NCI-H2196 (cell line): ENCODE measurements at regions not wholly inside any gene's neighbourhood (a gene's known extent, or its start where the extent isn't known, plus 50 kb on each side); places are given as distances from the start of the nearest gene placed in this dataset.

ENCODE experiments used
- DNase-seq: peaks from one replicate; lab custom pipeline; 2025; ENCODE audit not compliant: unreplicated experiment; lab: John Stamatoyannopoulos, UW

DNA sequence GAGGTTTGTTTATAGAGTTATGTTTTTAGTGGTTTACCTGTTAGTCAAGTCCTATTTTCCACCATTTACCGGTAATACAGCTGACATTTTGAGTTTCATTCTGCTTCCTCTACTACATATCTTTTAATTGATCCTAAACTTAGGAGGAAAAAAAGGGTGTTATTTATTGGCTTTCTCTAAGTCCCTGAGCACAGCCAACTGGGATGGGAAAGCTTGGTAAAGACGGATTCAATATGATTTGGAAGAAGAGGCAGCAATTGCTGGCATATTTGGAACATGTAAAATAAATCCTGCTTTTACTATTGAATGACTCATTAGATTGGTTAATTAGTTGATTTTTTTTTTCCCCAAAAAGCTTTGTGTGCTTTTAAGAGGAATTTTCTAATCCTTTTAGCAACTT is 475.7 kb downstream of the PRKD1 start:
- no peak for DNase-seq

DNA sequence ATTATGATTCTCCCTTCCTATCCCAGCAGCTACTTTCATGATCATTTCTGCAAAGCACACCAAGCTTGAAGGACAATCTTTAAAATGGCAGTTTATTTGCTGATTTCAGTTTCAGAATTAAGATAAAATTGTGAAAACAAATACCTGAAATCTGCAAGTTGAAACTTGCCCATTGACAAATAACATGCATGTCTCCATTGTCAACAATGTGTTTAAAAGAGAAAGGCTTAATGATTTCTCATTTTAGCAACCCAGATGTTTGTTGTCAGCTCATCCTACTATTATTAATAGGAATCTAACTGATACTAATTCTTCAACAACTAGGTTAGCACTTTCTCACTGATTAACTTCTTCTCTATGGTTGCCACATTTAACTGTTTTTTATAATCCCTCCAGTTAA is 474.6 kb downstream of the PRKD1 start:
- no peak for DNase-seq

- DNase-seq: no peak
These were observed 473.5 kb downstream of the PRKD1 start for GRCh38 chr14:29454026-29454693.

- DNase-seq: no peak
These were observed 469.1 kb downstream of the PRKD1 start for GRCh38 chr14:29458547-29458946.

- DNase-seq: no peak
These were observed 468.1 kb downstream of the PRKD1 start for GRCh38 chr14:29459531-29459930.

DNA sequence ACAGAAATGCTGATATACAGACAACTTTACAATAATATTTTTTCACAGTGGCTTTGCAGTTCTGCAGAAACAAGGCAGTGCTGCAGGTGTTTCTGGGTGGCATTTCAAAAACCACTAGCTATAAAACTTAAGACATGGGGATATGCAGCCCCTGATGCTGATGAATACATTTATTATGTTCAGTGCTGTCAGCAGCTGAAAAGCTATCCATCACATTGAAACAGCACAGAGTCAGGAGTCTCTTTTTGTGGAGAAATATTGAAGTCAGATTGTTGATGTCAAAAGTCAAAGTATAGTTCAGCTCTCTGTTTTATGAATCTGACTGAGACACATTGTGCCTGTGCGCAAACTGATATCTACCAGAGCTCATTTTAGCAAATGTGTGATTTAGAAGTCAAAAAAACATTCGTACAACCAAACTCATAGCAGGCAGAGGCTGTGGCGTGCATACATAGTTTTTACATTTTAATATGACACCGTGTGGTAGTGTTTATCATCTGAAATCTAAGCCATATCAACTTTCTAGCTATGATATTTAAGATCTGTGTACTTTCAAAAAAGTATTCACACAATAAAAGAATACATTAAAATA is 467.6 kb downstream of the PRKD1 start:
- DNase-seq: no peak

DNA sequence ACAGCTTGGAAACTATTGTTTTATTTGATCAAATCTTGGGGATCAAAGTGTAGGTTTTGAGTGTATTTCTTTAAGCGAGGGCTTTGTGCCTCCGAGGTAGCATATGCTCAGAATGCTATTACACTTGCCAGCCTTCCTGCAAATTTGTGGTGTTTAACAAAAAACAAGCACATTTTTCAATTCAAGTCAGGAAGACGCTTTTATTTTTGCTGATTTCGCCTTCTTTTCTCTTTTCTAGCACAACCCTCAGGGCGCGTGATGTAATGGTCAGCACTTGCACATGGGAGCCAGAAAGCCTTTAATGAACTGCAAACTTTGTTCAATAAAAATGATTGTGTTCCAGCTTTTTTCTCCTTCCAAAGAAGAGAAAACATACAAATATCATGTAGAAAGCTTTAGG is 466.5 kb downstream of the PRKD1 start:
- no peak for DNase-seq

DNA sequence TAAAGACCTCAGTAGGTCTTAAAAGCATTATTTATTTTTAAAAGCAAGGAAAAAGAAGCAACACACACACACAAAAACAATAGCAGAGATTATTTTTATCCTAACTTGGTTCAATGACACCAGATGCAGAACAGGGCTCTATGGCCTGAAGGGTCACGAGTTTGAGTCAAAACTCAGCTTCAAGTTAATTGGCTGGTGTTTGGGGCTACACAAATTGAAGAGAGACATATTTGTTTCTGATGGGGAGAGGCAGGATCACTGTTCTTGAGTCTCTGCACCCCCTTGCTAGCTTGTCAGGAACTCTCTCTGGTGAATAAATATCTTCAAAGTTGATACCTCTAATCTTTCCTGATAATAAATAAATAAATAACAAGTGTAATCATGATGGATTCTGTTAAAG is 466.1 kb downstream of the PRKD1 start:
- no peak for DNase-seq

DNA sequence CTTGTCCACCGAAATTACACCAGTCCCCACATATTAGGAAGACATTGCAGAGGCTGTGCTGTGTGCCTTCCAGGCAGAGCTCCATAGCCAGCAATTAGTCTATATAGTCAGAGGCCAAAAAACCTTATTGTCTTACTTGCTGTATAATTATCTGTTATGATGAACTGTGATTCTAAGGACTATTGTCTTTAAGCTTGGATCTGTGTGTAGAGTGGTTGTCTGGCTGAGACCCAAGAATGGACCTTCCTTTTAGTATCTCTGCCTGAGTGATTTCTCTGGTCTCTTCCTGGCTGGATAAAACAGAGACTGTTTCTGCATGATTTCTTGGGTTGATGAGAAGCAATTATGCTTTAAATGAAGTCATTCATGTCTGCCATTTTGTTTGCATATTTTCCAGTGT is 465.3 kb downstream of the PRKD1 start:
- DNase-seq: no peak

- no peak for DNase-seq
These were observed 464.9 kb downstream of the PRKD1 start for GRCh38 chr14:29462772-29463171.

- no peak for DNase-seq
These were observed 463.8 kb downstream of the PRKD1 start for GRCh38 chr14:29463727-29464395.

DNA sequence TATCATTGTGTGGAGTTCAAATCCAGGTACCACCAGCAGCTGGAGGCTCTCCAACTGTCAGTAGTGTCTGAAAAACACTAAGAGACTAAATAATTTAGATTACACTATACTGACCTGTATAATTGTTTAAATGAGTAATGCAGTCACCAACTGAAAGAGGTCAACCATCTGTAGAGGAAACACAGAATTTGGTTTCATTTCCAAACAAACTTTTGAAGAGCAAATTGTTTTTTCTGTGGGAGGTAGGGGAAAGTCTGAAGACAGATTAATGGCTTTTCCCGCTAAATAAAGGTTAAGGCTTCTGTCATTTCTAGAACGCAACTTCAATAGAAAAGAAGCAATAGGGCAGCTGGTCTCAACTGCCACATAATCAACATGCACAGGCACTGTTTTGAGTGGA is 462.6 kb downstream of the PRKD1 start:
- DNase-seq: no peak

DNA sequence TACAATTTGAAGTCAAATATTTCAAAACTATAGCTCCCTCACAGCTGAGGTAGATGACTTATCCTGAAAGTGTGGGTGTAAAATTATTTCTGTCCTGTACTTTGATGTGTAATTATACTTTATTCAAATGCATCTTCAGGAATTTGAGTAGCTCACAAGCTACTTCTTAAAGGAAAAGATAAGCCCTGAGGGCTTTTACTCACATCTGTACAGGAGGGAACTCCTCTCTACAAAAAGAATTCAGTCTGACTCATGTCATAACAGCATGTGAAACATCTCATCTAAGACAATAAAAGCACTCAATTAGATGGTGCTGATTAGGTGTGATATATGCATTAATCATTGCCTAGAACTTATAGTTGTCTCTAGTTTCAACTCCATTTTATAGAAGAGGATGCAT is 452.0 kb downstream of the PRKD1 start:
- no peak for DNase-seq

- no peak for DNase-seq
These were observed 441.5 kb downstream of the PRKD1 start for GRCh38 chr14:29486132-29486531.

GRCh38 chr14:29489911-29490425 is 437.7 kb downstream of the PRKD1 start:
- no peak for DNase-seq

GRCh38 chr14:29493849-29494248 is 433.8 kb downstream of the PRKD1 start:
- no peak for DNase-seq

GRCh38 chr14:29494312-29494711 is 433.3 kb downstream of the PRKD1 start:
- DNase-seq: no peak

- no peak for DNase-seq
These were observed 423.7 kb downstream of the PRKD1 start for GRCh38 chr14:29503903-29504302.

GRCh38 chr14:29518335-29518734 is 409.3 kb downstream of the PRKD1 start:
- no peak for DNase-seq

GRCh38 chr14:29521526-29522137 is 406.0 kb downstream of the PRKD1 start:
- peak; percentile 26 for DNase-seq
